Caco-2 (cell line): ENCODE measurements at regions not wholly inside any gene's neighbourhood (a gene's known extent, or its start where the extent isn't known, plus 50 kb on each side); places are given as distances from the start of the nearest gene placed in this dataset.
A peak's percentile ranks its signal among the peaks of the same experiment; 100 is the strongest.

Source experiments
- BruUV-seq: library from RNA; stranded (reverse); fragments of 400-500 nt; replicated peaks from 2 replicates; lab custom pipeline; 2021; lab: Mats Ljungman, UMichigan
- CTCF ChIA-PET: fragments of 300-600 bp; sonication (Branson Sonifier 250); formaldehyde crosslinking; loops from one replicate; lab custom pipeline; 2022; ENCODE audit warnings: antibody characterized with exemption; lab: Charles Lee
- POLR2A ChIA-PET: fragments of 300-600 bp; sonication (Branson Sonifier 250); formaldehyde crosslinking; loops from one replicate; lab custom pipeline; 2022; ENCODE audit warnings: antibody characterized with exemption; lab: Charles Lee
- DNase-seq, 2 experiments: peaks; one replicate each; pipeline versions ENCODE4 v3.0.0 to v3.0.0-alpha.2; 2020 to 2022
- H3K27me3 ChIP-seq: replicated peaks from 2 replicates; pipeline ENCODE4 v1.6.0; 2011; ENCODE audit warnings: low read length; ENCODE audit not compliant: control insufficient read depth, insufficient read depth
- H3K36me3 ChIP-seq: 2 replicates; pipeline ENCODE4 v1.5.1; 2011; ENCODE audit warnings: low read length; ENCODE audit not compliant: control insufficient read depth, insufficient read depth
- H3K4me1 ChIP-seq: fragments of 250-450 bp; sonication (Bioruptor Pico); 2 replicates; pipeline ENCODE4 v1.5.1; 2020; ENCODE audit warnings: mild to moderate bottlenecking
- H3K4me3 ChIP-seq: 2 replicates; pipeline ENCODE4 v1.5.1; 2011; ENCODE audit warnings: low read depth, mild to moderate bottlenecking, control low read depth, low read length
- H3K9me3 ChIP-seq: fragments of 250-450 bp; sonication (Bioruptor Pico); 2 replicates; pipeline ENCODE4 v1.5.1; 2020; ENCODE audit warnings: mild to moderate bottlenecking, moderate library complexity
- H3K27ac Mint-ChIP-seq: one replicate; pipeline ENCODE4 v1.8.0; 2022; ENCODE audit warnings: mixed read lengths; ENCODE audit not compliant: unreplicated experiment
- H3K27me3 Mint-ChIP-seq: one replicate; pipeline ENCODE4 v1.8.0; 2022; ENCODE audit warnings: mixed read lengths; ENCODE audit not compliant: insufficient read depth, unreplicated experiment
- H3K36me3 Mint-ChIP-seq: one replicate; pipeline ENCODE4 v1.8.0; 2022; ENCODE audit warnings: mild to moderate bottlenecking, mixed read lengths; ENCODE audit not compliant: insufficient read depth, unreplicated experiment
- H3K4me1 Mint-ChIP-seq: one replicate; pipeline ENCODE4 v1.8.0; 2022; ENCODE audit warnings: low read depth, mixed read lengths; ENCODE audit not compliant: unreplicated experiment
- H3K4me3 Mint-ChIP-seq: one replicate; pipeline ENCODE4 v1.8.0; 2022; ENCODE audit warnings: mild to moderate bottlenecking, moderate library complexity, mixed read lengths; ENCODE audit not compliant: unreplicated experiment
- H3K9me3 Mint-ChIP-seq: one replicate; pipeline ENCODE4 v1.8.0; 2022; ENCODE audit warnings: mixed read lengths; ENCODE audit not compliant: unreplicated experiment
- CTCF ChIP-seq, 2 experiments: fragments of 200-600 bp in 1 of 2; IDR thresholded peaks; 1 replicate in 1 of 2; 2 replicates in 1 of 2; pipeline versions ENCODE4 v1.5.1 to v1.8.0; 2011 to 2022; ENCODE audit warnings: antibody characterized with exemption in 1 of 2, control low read depth in 1 of 2, inconsistent platforms in 1 of 2, low read depth in 1 of 2, low read length in 1 of 2, mild to moderate bottlenecking in 1 of 2, moderate library complexity in 1 of 2; ENCODE audit not compliant: insufficient read depth in 1 of 2, severe bottlenecking in 1 of 2, unreplicated experiment in 1 of 2
- intact Hi-C: fragments of 100-400 bp; cut with micrococcal nuclease; formaldehyde crosslinking; loops from one replicate; pipeline ENCODE4 v1.10.0; 2022; ENCODE audit not compliant: unreplicated experiment

GRCh38 chr7:134371536-134371935 is 54.8 kb upstream of the SLC35B4 start:
- peaks cover 4% of the 10 kb centered on the region; the same call in 1 of the 2 replicates for H3K4me1 ChIP-seq
- Mint-ChIP-seq H3K27me3 (no peaks in the 10 kb centered on the region), H3K4me3 (no peak overlapping the region), H3K9me3 (no peaks in the 10 kb centered on the region), H3K4me1 (peaks cover 18% of the 10 kb centered on the region), H3K27ac (no peak overlapping the region), H3K36me3 (no peaks in the 10 kb centered on the region)
- H3K9me3 ChIP-seq = no peaks in the 10 kb centered on the region
- POLR2A ChIA-PET = no interaction called here
- no peaks in the 10 kb centered on the region; the same call in 1 of the 2 replicates for H3K27me3 ChIP-seq
- CTCF ChIA-PET = no interaction called here
- H3K36me3 ChIP-seq = no peaks in the 10 kb centered on the region
- TF ChIP-seq CTCF (IDR thresholded peaks at IDR 0.05; ENCODE audit: insufficient read depth in 1 of 2, low read depth in 1 of 2, low read length in 1 of 2, severe bottlenecking in 1 of 2, unreplicated experiment in 1 of 2) = no peak
- no TSS peak for BruUV-seq
- intact Hi-C loops = no loop called here
- H3K4me3 ChIP-seq = no peak overlapping the region
- DNase-seq = no peak

GRCh38 chr7:134370135-134370534 is 53.4 kb upstream of the SLC35B4 start:
- Mint-ChIP-seq H3K9me3 (no peaks in the 10 kb centered on the region), H3K4me1 (peaks cover 18% of the 10 kb centered on the region), H3K4me3 (no peak overlapping the region), H3K27me3 (no peaks in the 10 kb centered on the region), H3K27ac (no peak overlapping the region), H3K36me3 (no peaks in the 10 kb centered on the region)
- DNase-seq = no peak
- CTCF ChIA-PET = no interaction called here
- H3K36me3 ChIP-seq = no peaks in the 10 kb centered on the region
- POLR2A ChIA-PET = no interaction called here
- no peaks in the 10 kb centered on the region for H3K9me3 ChIP-seq
- H3K27me3 ChIP-seq = no peaks in the 10 kb centered on the region; the same call in 1 of the 2 replicates
- intact Hi-C loops = no loop called here
- peaks cover 4% of the 10 kb centered on the region; the same call in 1 of the 2 replicates for H3K4me1 ChIP-seq
- no TSS peak for BruUV-seq
- no peak for TF ChIP-seq CTCF (IDR thresholded peaks at IDR 0.05; ENCODE audit: insufficient read depth in 1 of 2, low read depth in 1 of 2, low read length in 1 of 2, severe bottlenecking in 1 of 2, unreplicated experiment in 1 of 2)
- no peak overlapping the region for H3K4me3 ChIP-seq

DNA sequence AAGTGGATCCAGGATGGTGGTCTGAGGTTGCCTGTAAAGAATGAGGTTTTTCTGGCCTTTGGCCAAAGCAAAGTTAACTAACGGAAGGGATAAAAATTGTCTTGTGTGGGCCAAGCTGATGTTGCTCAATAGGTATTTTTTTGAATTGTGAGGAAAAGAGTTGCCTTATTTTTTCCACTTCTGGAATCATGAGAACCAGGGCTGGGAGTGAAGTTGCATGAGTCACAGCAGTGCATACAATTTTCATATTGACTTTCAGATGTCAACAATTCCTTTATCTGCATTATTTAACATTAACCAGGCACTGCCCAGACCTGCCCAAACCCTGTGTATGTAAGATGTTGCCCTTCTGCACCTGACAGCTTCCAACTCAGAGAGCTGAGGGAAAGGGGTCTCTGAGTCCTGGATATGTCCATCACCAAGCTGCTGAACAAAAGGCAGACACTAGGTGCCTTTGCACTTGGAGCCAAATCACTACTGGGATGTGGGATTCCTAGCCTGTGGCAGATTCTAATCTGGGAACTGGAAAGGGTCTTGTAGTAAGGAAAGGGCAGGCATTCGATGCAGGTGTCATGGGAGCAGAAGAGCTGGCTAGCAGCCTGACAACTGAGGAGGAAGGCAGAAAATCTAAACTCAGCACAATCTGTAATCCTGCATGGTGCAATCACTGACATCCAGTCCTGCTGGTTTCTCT is 52.3 kb upstream of the SLC35B4 start:
- no peaks in the 10 kb centered on the region for H3K36me3 Mint-ChIP-seq
- intact Hi-C loops = no loop called here
- peaks cover 10% of the 10 kb centered on the region for H3K4me1 Mint-ChIP-seq
- BruUV-seq = no TSS peak
- peak in 1 of 2 experiments; percentile 9 for DNase-seq
- H3K27me3 ChIP-seq = no peaks in the 10 kb centered on the region; the same call in 1 of the 2 replicates
- no peak overlapping the region for H3K4me3 ChIP-seq
- ChIA-PET POLR2A (no interaction called here), CTCF (no interaction called here)
- H3K9me3 Mint-ChIP-seq = no peaks in the 10 kb centered on the region
- H3K27me3 Mint-ChIP-seq = no peaks in the 10 kb centered on the region
- H3K9me3 ChIP-seq = no peaks in the 10 kb centered on the region
- H3K27ac Mint-ChIP-seq = no peak overlapping the region
- TF ChIP-seq CTCF (IDR thresholded peaks at IDR 0.05; ENCODE audit: insufficient read depth in 1 of 2, low read depth in 1 of 2, low read length in 1 of 2, severe bottlenecking in 1 of 2, unreplicated experiment in 1 of 2) = no peak
- peaks cover 4% of the 10 kb centered on the region; the same call in 1 of the 2 replicates for H3K4me1 ChIP-seq
- H3K4me3 Mint-ChIP-seq = no peak overlapping the region
- H3K36me3 ChIP-seq = no peaks in the 10 kb centered on the region
